NCI-H748 (cell line): ENCODE measurements at regions not wholly inside any gene's neighbourhood (a gene's known extent, or its start where the extent isn't known, plus 50 kb on each side); places are given as distances from the start of the nearest gene placed in this dataset.
"Not testable (repeated sequence)": the region's sequence is repeated elsewhere in the genome, so short reads cannot be mapped to it uniquely, and the experiment has no call there.

Source experiments
- DNase-seq: peaks from one replicate; lab custom pipeline; 2025; ENCODE audit not compliant: unreplicated experiment; lab: John Stamatoyannopoulos, UW

GRCh38 chrX:8105531-8105930 is 65.5 kb downstream of the VCX2 start:
- DNase-seq: no peak

- DNase-seq: no peak
Observed at GRCh38 chrX:8103655-8104054, 67.4 kb downstream of the VCX2 start.

- no peak for DNase-seq
Observed at GRCh38 chrX:8091510-8091909, 79.6 kb downstream of the VCX2 start.

GRCh38 chrX:8090906-8091305 is 80.2 kb downstream of the VCX2 start:
- DNase-seq: no peak

GRCh38 chrX:8090482-8090881 is 80.6 kb downstream of the VCX2 start:
- no peak for DNase-seq

GRCh38 chrX:8089141-8089540 is 81.9 kb downstream of the VCX2 start:
- DNase-seq: no peak

GRCh38 chrX:8084006-8084405 is 87.1 kb downstream of the VCX2 start:
- DNase-seq: peak; percentile 8

- no peak for DNase-seq
Observed at GRCh38 chrX:8083286-8083685, 87.8 kb downstream of the VCX2 start.

- DNase-seq: no peak
Observed at GRCh38 chrX:8075636-8076035, 95.4 kb downstream of the VCX2 start.

- DNase-seq: no peak
Observed at GRCh38 chrX:8067754-8068462, 103.2 kb downstream of the VCX2 start.

- DNase-seq: no peak
Observed at GRCh38 chrX:8052909-8053308, 118.2 kb downstream of the VCX2 start.

GRCh38 chrX:8049827-8050226 is 121.2 kb downstream of the VCX2 start:
- no peak for DNase-seq

- DNase-seq: no peak
Observed at GRCh38 chrX:8048466-8048865, 121.3 kb upstream of the PNPLA4 start.

GRCh38 chrX:8044947-8045346 is 117.7 kb upstream of the PNPLA4 start:
- no peak for DNase-seq

- no peak for DNase-seq
Observed at GRCh38 chrX:8043546-8043945, 116.3 kb upstream of the PNPLA4 start.

- no peak for DNase-seq
Observed at GRCh38 chrX:8043121-8043520, 115.9 kb upstream of the PNPLA4 start.

GRCh38 chrX:8042304-8042703 is 115.1 kb upstream of the PNPLA4 start:
- DNase-seq: peak; percentile 82

GRCh38 chrX:8039711-8040110 is 112.5 kb upstream of the PNPLA4 start:
- not testable (repeated sequence) for DNase-seq

GRCh38 chrX:8037593-8038348 is 110.6 kb upstream of the PNPLA4 start:
- DNase-seq: no peak

- DNase-seq: peak; percentile 72
Observed at GRCh38 chrX:8036914-8037313, 109.7 kb upstream of the PNPLA4 start.

- no peak for DNase-seq
Observed at GRCh38 chrX:8034058-8034457, 106.8 kb upstream of the PNPLA4 start.

- no peak for DNase-seq
Observed at GRCh38 chrX:8033175-8033574, 106.0 kb upstream of the PNPLA4 start.

GRCh38 chrX:8030361-8030760 is 103.1 kb upstream of the PNPLA4 start:
- no peak for DNase-seq
